GM13976 (cell line): ENCODE measurements at regions not wholly inside any gene's neighbourhood (a gene's known extent, or its start where the extent isn't known, plus 50 kb on each side); places are given as distances from the start of the nearest gene placed in this dataset.

Experiments used
- DNase-seq: peaks from one replicate; pipeline ENCODE4 v3.0.0; 2012; ENCODE audit warnings: low spot score
- in situ Hi-C: fragments of 300-500 bp; cut with MboI; formaldehyde crosslinking; loops from one replicate; pipeline ENCODE4 v1.12.0; 2022; ENCODE audit warnings: low sequenced_read_pairs, mixed read lengths, inconsistent platforms; ENCODE audit not compliant: unreplicated experiment
- TF ChIP-seq, protein P1 (sequence below): IDR thresholded peaks from 2 replicates; pipeline ENCODE4 v1.5.1; 2012; ENCODE audit warnings: borderline replicate concordance, mild to moderate bottlenecking; ENCODE audit not compliant: insufficient read depth; ENCODE audit errors: extremely low read depth, missing control alignments, control extremely low read depth

DNA sequence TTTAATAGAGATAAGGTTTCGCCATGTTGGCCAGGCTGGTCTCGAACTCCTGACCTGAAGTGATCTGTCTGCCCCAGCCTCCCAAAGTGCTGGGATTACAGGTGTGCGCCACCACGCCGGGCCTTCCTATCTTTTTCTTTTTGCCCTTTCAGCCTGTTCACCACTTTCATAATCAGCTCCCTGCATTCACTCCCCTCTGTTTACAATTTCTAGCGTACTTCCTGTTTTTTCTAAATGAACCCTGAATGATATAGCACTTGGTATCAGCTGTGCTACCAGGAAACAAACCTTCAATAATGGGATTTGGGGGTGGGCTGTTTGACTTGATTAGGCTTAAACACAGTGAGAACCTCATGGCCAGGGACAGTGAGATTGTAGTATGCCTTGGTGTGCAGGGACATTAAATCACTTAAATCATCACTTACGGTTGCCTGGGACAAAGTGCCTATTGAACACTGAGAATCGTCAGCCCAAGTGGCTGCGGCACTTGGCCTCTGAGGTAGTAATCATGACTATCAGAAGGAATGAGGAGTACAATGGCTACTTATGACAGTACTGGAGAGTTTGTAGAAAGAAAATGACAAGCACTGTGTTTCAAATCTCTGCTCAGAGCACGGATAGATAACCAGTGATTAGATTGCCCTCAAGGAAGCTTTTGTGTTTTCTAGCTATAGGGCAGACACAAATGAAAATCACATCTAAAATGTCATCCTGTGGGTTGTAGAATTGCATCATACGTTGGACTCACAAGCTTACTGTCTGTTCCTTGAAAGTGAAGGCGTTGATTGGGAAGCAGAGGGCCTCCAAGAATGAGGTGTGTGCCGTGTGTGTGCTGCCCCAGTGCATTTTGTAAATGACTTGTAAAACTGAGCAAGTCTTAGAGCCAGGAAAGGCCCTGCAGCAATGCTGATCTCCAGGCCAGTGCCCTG is 661.8 kb downstream of the MATN1 start:
- TF ChIP-seq, protein P1, sequence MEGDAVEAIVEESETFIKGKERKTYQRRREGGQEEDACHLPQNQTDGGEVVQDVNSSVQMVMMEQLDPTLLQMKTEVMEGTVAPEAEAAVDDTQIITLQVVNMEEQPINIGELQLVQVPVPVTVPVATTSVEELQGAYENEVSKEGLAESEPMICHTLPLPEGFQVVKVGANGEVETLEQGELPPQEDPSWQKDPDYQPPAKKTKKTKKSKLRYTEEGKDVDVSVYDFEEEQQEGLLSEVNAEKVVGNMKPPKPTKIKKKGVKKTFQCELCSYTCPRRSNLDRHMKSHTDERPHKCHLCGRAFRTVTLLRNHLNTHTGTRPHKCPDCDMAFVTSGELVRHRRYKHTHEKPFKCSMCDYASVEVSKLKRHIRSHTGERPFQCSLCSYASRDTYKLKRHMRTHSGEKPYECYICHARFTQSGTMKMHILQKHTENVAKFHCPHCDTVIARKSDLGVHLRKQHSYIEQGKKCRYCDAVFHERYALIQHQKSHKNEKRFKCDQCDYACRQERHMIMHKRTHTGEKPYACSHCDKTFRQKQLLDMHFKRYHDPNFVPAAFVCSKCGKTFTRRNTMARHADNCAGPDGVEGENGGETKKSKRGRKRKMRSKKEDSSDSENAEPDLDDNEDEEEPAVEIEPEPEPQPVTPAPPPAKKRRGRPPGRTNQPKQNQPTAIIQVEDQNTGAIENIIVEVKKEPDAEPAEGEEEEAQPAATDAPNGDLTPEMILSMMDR: no peak
- DNase-seq: no peak
- in situ Hi-C loops: no loop called here

DNA sequence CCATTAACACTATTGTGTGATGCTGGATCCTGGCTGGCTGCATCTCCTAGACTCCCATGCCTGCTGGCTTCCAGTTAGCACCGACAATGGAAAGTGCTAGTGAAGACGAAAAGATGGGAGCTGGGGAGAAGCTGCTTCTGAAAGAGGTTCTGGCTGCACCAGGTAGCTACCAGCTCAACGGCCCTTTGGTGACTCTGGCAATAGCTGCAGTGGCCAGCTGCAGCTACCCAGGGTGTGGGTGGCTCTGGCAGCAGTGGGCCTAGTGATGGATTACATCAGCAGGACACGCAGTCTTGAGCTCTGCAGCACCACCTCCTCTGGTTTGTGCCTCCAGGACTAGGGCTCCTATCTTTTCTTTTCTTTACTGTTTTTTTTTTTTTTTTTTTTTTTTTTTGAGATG is 662.6 kb downstream of the MATN1 start:
- in situ Hi-C loops: no loop called here

DNA sequence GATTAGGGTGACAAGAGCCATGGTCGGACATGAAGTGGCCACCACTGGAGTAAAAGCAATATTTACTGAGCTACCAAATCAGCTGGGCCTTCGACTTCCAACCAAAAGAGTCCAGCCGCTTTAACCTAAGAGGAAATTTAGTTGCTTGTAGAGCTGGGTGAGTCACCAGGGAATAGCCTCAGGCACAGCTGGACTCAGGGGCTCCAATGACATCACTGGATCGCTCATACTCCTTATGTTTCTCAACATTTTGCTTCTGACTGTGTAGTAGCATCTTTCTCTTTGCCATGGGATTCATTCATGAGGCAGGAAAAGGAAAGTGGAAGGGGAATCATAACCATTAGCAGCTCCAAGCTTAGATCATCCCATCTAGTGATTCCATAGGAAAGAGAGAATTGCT is 664.4 kb downstream of the MATN1 start:
- no peak for DNase-seq
- TF ChIP-seq, protein P1: no peak
- in situ Hi-C loops: no loop called here

More for the DNA sequence above, 662.6 kb downstream of the MATN1 start:
- no peak for DNase-seq
- TF ChIP-seq, protein P1: no peak

DNA sequence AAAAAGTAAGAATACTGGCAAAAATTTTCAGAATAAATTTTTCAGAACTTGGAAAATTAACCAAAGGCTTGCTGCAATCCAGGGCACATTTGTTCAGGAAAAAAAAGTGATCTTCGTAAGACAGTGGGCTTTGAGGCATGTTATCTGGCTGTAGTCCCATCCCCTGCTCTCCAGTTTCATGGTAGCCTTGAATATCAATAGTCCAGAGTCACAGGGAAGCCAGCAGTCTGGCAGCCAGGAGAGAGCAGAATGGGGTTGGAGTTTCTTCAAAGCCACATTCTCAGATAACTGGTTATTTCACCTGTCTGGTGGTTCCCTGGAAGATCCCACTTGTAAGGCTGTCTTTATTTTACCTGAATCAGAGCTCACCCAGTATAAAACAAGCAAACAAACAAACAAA is 669.3 kb downstream of the MATN1 start:
- in situ Hi-C loops: no loop called here
- TF ChIP-seq, protein P1: no peak
- DNase-seq: no peak

DNA sequence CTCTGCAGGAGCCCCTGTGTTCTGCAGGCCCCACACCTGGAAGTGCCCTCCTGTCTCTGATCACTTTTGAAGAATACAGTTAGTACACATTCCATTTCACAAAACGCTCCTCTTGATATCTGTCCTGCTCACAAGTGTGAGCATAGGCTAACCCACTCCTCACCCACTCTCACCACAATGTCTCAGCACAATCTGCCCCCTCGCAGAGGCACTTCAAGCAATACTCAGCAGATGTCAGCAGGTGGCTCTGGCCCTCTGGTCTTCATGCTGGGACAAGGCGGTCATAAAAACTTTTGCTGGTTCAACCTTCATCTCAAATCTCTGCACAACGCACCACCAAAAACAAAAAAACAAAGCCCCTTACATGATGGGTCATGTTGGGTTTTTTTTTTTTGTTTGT is 671.2 kb downstream of the MATN1 start:
- TF ChIP-seq, protein P1: no peak

DNA sequence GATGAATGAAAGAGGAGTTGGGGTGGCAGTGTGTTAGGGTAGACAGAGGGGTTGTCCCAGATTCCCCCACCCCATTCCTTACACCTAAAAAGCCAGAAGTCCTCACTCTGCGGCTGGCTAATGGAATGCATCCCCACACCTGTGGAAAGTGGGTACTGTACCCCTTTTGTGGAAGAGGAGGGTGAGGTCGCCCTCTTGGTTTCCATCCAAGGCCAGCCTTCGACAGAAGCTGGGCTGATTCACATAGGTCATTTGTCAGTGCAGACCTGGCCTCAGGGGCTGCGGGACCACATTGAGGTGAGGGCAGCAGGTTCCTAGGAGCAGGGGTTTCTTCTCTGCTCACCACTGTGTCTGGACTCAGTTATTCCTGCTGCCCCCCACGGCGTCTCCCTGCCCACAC is 671.6 kb downstream of the MATN1 start:
- in situ Hi-C loops: no loop called here

More for the DNA sequence above, 671.2 kb downstream of the MATN1 start:
- in situ Hi-C loops: no loop called here
- no peak for DNase-seq

More for the DNA sequence above, 671.6 kb downstream of the MATN1 start:
- TF ChIP-seq, protein P1: no peak
- DNase-seq: no peak
